NCI-H2029 (cell line): ENCODE measurements at regions not wholly inside any gene's neighbourhood (a gene's known extent, or its start where the extent isn't known, plus 50 kb on each side); places are given as distances from the start of the nearest gene placed in this dataset.
"Not testable (repeated sequence)": the region's sequence is repeated elsewhere in the genome, so short reads cannot be mapped to it uniquely, and the experiment has no call there.

Experiments
- DNase-seq: peaks from one replicate; lab custom pipeline; 2025; lab: John Stamatoyannopoulos, UW

GRCh38 chr6:6724539-6725467 is 136.3 kb downstream of the LY86 start:
- peak; percentile 63 for DNase-seq

DNA sequence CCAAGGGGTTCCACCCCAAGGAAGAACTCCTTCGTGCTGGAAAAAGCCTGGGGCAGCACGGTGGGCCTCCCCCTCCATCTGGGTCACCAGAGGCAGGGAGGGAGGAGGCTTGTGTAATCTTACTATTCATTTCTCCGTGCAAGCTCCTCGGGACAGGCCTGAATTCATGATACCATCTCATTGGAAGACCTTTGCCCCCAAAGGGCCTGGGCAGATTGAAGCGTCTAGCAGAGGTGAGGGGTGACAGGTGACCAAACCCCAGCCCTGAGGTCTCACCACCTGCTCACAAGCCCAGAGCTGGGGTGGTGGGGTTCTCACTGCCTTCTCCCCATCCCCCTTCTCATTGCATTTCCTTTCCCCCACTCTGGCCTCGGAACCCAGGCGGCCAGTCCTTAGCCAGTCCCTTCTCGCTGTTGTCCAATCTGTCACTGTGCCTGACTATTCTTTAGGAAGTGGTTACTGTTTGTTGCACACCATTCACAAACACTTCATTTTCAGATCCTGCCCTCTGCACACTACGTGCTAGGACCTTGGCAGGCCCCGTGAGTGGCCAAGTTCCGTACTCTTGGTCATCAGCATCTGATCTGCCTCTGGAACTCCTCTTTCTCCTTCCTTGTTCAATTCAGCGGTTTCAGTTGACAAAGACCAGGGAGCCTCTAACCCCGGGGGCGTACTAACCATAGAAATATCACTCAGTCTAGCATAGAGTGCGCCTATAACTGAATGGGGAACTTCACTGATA is 137.1 kb downstream of the LY86 start:
- no peak for DNase-seq

GRCh38 chr6:6728169-6728941 is 139.8 kb downstream of the LY86 start:
- no peak for DNase-seq

DNA sequence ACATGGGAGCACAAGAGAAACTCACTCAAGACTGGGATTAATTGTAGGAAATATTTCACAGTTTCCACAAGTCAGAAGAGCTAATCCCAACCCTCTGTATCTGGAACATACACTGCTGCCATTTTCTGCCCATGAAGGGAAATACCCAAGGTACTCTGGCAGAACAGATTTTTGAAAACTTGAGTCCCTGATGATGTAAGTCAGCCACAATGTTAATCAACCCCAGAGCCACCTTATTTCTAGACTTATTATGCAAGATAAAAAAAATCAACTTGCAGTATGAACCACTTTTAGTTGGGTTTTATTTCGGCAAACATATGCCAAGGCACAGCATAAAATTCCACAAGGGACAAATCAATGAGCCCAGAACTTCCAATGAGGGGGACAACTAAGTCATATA is 141.5 kb downstream of the LY86 start:
- no peak for DNase-seq

GRCh38 chr6:6730831-6731230 is 142.3 kb downstream of the LY86 start:
- peak; percentile 82 for DNase-seq

GRCh38 chr6:6734479-6735465 is 146.3 kb downstream of the LY86 start:
- DNase-seq = no peak

GRCh38 chr6:6736791-6737654 is 148.5 kb downstream of the LY86 start:
- DNase-seq = no peak

GRCh38 chr6:6737671-6738070 is 149.2 kb downstream of the LY86 start:
- no peak for DNase-seq

GRCh38 chr6:6738108-6738507 is 149.6 kb downstream of the LY86 start:
- no peak for DNase-seq

- DNase-seq = no peak
Observed at GRCh38 chr6:6738922-6739716, 150.6 kb downstream of the LY86 start.

DNA sequence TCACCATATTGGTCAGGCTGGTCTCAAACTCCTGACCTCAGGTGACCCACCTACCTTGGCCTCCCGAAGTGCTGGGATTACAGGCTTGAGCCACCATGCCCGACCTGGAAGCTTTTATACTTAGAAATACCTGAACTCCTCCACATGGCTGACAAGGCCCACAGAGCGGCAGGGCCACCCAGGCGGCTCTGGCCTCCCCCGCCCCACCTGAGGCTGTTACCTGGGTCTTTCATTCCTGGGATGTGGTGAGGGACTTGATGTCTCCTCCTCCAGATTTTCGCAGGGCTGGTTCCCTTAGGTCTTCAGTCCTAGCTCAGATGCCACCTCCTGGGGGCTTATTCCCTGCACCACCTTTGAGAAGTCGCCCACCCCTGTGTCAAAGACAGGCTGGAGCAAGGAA is 152.1 kb downstream of the LY86 start:
- DNase-seq = no peak

GRCh38 chr6:6741264-6741663 is 152.7 kb downstream of the LY86 start:
- DNase-seq = no peak

DNA sequence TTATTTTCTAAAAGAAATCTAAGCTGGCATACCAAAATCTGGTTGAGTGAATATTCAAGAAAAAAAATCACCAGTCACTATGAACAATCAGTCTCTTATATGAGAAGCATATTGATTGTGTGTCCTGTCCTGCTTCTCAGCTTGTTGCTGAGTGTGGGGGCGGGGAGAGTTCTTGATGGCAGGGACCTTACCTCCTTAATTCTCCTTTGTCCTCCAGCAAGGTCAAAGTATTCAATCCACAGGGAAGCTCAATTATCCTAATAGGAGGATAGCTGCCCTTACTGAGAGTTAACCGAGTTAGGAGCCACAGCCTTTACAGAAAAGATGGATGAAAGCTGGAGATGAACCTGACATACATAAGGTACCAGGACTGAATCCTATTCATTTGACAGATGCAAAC is 154.0 kb downstream of the LY86 start:
- DNase-seq = no peak

DNA sequence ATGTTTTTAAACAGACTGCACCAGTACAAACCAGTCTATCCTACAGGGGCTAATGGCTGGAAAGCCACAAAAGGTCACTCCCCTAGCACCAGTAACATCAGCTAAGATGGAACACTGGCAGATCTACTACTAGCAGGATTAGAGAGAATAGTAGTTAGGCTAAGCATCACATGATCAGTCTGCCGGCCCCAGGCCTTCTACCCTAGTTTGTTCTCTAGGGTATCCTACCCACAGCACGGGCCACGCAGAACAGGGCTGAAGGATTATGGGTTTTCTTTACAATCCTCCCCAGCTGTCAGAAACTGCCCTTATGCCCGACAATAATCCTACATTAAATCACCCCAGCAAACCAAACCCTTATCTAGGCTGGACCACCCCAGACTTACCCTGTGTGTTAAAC is 156.0 kb downstream of the LY86 start:
- no peak for DNase-seq

- DNase-seq = not testable (repeated sequence)
Observed at GRCh38 chr6:6745637-6746332, 157.3 kb downstream of the LY86 start.

DNA sequence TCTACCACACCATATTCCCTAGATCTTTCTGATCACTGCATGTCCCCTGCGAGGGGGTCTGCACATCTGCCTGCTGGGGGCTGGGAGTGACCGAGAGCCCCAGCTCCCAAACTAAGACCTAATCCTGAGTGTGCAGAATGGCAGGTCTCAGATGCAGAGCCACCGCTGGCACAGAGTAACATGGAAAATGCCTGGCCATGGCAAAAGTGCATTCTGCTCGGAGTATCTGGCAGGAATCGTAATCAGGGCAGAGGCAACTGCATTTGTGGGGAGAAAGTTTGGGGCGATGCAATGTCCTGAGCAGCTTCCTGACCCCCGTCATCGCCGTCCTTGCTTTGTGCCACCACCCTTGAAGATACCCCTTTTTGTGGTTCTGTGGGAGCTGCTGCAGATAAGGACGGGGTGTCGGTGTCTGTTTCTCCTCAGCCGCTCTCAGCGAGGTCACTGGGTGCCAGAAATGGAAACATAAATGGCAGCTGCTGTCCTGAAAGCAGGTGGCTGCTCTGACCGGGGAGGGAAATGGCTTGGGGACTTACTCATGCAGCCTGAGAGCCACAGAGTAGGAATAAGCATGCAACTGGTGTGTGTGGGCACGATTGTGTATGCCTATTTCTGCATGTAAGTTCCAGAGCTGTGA is 157.9 kb downstream of the LY86 start:
- no peak for DNase-seq

DNA sequence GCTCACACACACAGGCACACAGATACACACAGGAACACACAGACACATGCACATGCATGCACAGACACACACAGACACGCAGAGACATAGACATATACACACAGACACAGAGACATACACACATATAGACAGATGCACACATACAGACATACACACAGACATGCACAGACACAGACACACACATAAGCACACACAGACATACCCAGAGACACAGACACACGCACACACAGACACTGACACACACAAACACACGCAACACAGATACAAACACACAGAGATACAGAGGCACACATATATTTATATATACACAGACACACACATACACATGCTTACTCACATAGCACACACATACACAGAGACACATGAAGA is 158.4 kb downstream of the LY86 start:
- DNase-seq = no peak

DNA sequence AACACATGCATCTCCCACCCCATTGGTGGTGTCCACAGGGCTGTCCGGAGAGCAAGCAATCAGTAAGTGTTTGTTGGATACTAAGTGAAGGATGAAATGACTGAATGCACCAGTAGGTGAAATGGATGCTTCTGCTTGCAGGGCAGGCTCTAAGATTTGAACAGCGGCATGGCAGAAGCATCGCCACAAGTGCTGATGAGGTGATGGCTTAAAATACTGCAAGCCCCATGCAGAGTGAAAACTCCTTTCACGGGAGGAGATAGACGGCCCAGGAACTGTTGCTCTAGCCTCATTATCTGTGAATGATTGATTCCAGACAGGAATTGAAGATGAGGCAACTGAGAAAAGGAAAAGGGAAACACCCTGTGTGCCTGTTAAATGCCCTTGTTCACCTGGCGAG is 158.9 kb downstream of the LY86 start:
- DNase-seq = no peak
